ENCODE measurements at regions not wholly inside any gene's neighbourhood (a gene's known extent, or its start where the extent isn't known, plus 50 kb on each side); places are given as distances from the start of the nearest gene placed in this dataset.

- no peak for TF ChIP-seq EZH2 (IDR thresholded peaks at IDR 0.05; ENCODE audit: insufficient read depth, poor library complexity, severe bottlenecking)
- no peak for TF ChIP-seq EZH2phosphoT487 (IDR thresholded peaks at IDR 0.05; ENCODE audit: insufficient read depth, low read depth)
These were observed 491.2 kb upstream of the PDZRN3 start for GRCh38 chr3:74115906-74116305.

Measured in GM23248 (cell line).